Stomach (tissue), 4 donors: ENCODE measurements at regions not wholly inside any gene's neighbourhood (a gene's known extent, or its start where the extent isn't known, plus 50 kb on each side); places are given as distances from the start of the nearest gene placed in this dataset.

Experiments used
- POLR2AphosphoS5 ChIP-seq, 3 donors: sonication (generic); formaldehyde crosslinking; IDR thresholded peaks; one replicate each; pipeline ENCODE4 v1.6.1; 2016; ENCODE audit warnings: antibody characterized with exemption in 3 of 3
- TF ChIP-seq, protein P1 (sequence below), 7 experiments: fragments of 450-650 bp in 4 of 7; fragments of 200-600 bp in 3 of 7; sonication (generic) in 3 of 7; IDR thresholded peaks; one replicate each; pipeline ENCODE4 v1.5.1; 2016 to 2019; ENCODE audit warnings: antibody characterized with exemption in 7 of 7, control low read depth in 2 of 7, mild to moderate bottlenecking in 1 of 7

DNA sequence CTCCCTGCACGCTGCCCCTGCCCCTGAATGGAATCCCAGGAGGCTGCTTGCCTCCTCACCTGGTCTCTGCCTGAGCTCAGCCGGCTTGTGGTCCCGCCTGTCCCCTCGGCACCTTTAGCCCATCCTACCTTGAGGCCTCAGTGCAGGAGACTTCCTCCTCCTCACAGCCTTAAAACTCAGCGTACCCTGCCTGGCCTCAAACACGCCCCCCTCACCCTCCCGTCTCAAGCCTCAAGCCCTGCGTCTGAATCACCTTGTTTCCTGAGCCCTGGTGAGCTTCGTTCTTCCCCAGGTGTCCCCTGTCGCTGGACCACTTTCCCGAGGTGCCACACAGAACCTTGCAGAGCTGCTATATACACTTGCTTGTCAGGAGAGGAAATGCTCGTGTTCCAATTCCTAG is 110.2 kb upstream of the SPIN1 start:
- TF ChIP-seq, protein P1, sequence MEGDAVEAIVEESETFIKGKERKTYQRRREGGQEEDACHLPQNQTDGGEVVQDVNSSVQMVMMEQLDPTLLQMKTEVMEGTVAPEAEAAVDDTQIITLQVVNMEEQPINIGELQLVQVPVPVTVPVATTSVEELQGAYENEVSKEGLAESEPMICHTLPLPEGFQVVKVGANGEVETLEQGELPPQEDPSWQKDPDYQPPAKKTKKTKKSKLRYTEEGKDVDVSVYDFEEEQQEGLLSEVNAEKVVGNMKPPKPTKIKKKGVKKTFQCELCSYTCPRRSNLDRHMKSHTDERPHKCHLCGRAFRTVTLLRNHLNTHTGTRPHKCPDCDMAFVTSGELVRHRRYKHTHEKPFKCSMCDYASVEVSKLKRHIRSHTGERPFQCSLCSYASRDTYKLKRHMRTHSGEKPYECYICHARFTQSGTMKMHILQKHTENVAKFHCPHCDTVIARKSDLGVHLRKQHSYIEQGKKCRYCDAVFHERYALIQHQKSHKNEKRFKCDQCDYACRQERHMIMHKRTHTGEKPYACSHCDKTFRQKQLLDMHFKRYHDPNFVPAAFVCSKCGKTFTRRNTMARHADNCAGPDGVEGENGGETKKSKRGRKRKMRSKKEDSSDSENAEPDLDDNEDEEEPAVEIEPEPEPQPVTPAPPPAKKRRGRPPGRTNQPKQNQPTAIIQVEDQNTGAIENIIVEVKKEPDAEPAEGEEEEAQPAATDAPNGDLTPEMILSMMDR (IDR thresholded peaks at IDR 0.05), result no peak
- TF ChIP-seq POLR2AphosphoS5 (IDR thresholded peaks at IDR 0.05), result no peak
